Endothelial cell (in vitro differentiated cells): ENCODE measurements at regions not wholly inside any gene's neighbourhood (a gene's known extent, or its start where the extent isn't known, plus 50 kb on each side); places are given as distances from the start of the nearest gene placed in this dataset.

Source experiments
- DNase-seq: peaks from one replicate; pipeline ENCODE4 v3.0.0; 2021; ENCODE audit warnings: low spot score
- H3K27ac Mint-ChIP-seq: one replicate; pipeline ENCODE4 v1.8.0; 2021; ENCODE audit warnings: mixed read lengths, inconsistent platforms; ENCODE audit not compliant: unreplicated experiment
- H3K27me3 Mint-ChIP-seq: one replicate; pipeline ENCODE4 v1.8.0; 2021; ENCODE audit warnings: mild to moderate bottlenecking, moderate library complexity, mixed read lengths, inconsistent platforms; ENCODE audit not compliant: unreplicated experiment
- H3K36me3 Mint-ChIP-seq: one replicate; pipeline ENCODE4 v1.8.0; 2021; ENCODE audit warnings: mild to moderate bottlenecking, low read depth, mixed read lengths, inconsistent platforms; ENCODE audit not compliant: unreplicated experiment
- H3K4me1 Mint-ChIP-seq: one replicate; pipeline ENCODE4 v1.8.0; 2021; ENCODE audit warnings: mild to moderate bottlenecking, mixed read lengths, inconsistent platforms; ENCODE audit not compliant: unreplicated experiment
- H3K4me3 Mint-ChIP-seq: one replicate; pipeline ENCODE4 v1.8.0; 2021; ENCODE audit warnings: mild to moderate bottlenecking, mixed read lengths, inconsistent platforms; ENCODE audit not compliant: unreplicated experiment
- H3K9me3 Mint-ChIP-seq: one replicate; pipeline ENCODE4 v1.8.0; 2021; ENCODE audit warnings: mixed read lengths, inconsistent platforms; ENCODE audit not compliant: unreplicated experiment
- CTCF ChIP-seq: fragments of 200-600 bp; sonication (generic); IDR thresholded peaks from one replicate; pipeline ENCODE4 v1.5.0; 2021; ENCODE audit warnings: antibody characterized with exemption; ENCODE audit not compliant: unreplicated experiment

GRCh38 chr2:242054881-242055801, 185.6 kb downstream of the RTP5 start:
- DNase-seq: no peak
- no peak for TF ChIP-seq CTCF
- no peaks in the 10 kb centered on the region for H3K4me1 Mint-ChIP-seq
- H3K27ac Mint-ChIP-seq: no peak overlapping the region
- no peak overlapping the region for H3K4me3 Mint-ChIP-seq
- H3K9me3 Mint-ChIP-seq: no peaks in the 10 kb centered on the region
- no peaks in the 10 kb centered on the region for H3K36me3 Mint-ChIP-seq
- peaks cover 13% of the 10 kb centered on the region for H3K27me3 Mint-ChIP-seq

- peaks cover 7% of the 10 kb centered on the region for H3K36me3 Mint-ChIP-seq
- no peak overlapping the region for H3K4me3 Mint-ChIP-seq
- H3K27ac Mint-ChIP-seq: no peak overlapping the region
Observed at GRCh38 chr2:242056026-242056425, 186.5 kb downstream of the RTP5 start.

GRCh38 chr2:242056785-242057184, 187.3 kb downstream of the RTP5 start:
- Mint-ChIP-seq H3K27me3 (peaks cover 12% of the 10 kb centered on the region), H3K9me3 (no peaks in the 10 kb centered on the region)

More at GRCh38 chr2:242056026-242056425, 186.5 kb downstream of the RTP5 start:
- no peak for DNase-seq
- peaks cover 13% of the 10 kb centered on the region for H3K27me3 Mint-ChIP-seq
- TF ChIP-seq CTCF: no peak
- no peaks in the 10 kb centered on the region for H3K9me3 Mint-ChIP-seq
- no peaks in the 10 kb centered on the region for H3K4me1 Mint-ChIP-seq

GRCh38 chr2:242057379-242058040, 188.0 kb downstream of the RTP5 start:
- H3K27ac Mint-ChIP-seq: no peak overlapping the region
- no peak overlapping the region for H3K4me3 Mint-ChIP-seq
- H3K27me3 Mint-ChIP-seq: peaks cover 8% of the 10 kb centered on the region
- DNase-seq: no peak
- no peaks in the 10 kb centered on the region for H3K4me1 Mint-ChIP-seq
- no peaks in the 10 kb centered on the region for H3K9me3 Mint-ChIP-seq
- peaks cover 7% of the 10 kb centered on the region for H3K36me3 Mint-ChIP-seq
- TF ChIP-seq CTCF: no peak

More at GRCh38 chr2:242056785-242057184, 187.3 kb downstream of the RTP5 start:
- no peak for DNase-seq
- Mint-ChIP-seq H3K36me3 (peaks cover 7% of the 10 kb centered on the region), H3K27ac (no peak overlapping the region), H3K4me1 (no peaks in the 10 kb centered on the region), H3K4me3 (no peak overlapping the region)
- no peak for TF ChIP-seq CTCF
